Ovary (tissue), 3 donors: ENCODE measurements at regions not wholly inside any gene's neighbourhood (a gene's known extent, or its start where the extent isn't known, plus 50 kb on each side); places are given as distances from the start of the nearest gene placed in this dataset.

Experiments
- CTCF ChIP-seq, 3 donors: fragments of 450-650 bp in 2 of 3; fragments of 200-600 bp in 1 of 3; IDR thresholded peaks; one replicate each; pipeline versions ENCODE4 v1.5.1 to v1.8.0; 2016 to 2022; ENCODE audit warnings: antibody characterized with exemption in 3 of 3, mild to moderate bottlenecking in 1 of 3
- EP300 ChIP-seq: sonication (generic); formaldehyde crosslinking; IDR thresholded peaks from one replicate; pipeline ENCODE4 v1.6.1; 2017; ENCODE audit warnings: antibody characterized with exemption
- POLR2A ChIP-seq: fragments of 450-650 bp; IDR thresholded peaks from one replicate; pipeline ENCODE4 v1.6.1; 2017; ENCODE audit warnings: antibody characterized with exemption, mild to moderate bottlenecking, moderate library complexity
- donor health status: DM: no; HTN: no; CAD: no.

GRCh38 chr4:116110713-116111112 lies 974.7 kb downstream of the TRAM1L1 start:
- no peak for TF ChIP-seq EP300
- TF ChIP-seq CTCF (IDR thresholded peaks at IDR 0.05), result no peak
- no peak for TF ChIP-seq POLR2A
